ENCODE measurements at regions not wholly inside any gene's neighbourhood (a gene's known extent, or its start where the extent isn't known, plus 50 kb on each side); places are given as distances from the start of the nearest gene placed in this dataset.

GRCh38 chr5:40440746-40441145, 239.0 kb upstream of the PTGER4 start:
- TF ChIP-seq CTCF (IDR thresholded peaks at IDR 0.05; ENCODE audit: low read length) = no peak
- no peak for TF ChIP-seq EZH2 (IDR thresholded peaks at IDR 0.05; ENCODE audit: borderline replicate concordance, low read length)
